IPS DF 6.9 (cell line): ENCODE measurements at regions not wholly inside any gene's neighbourhood (a gene's known extent, or its start where the extent isn't known, plus 50 kb on each side); places are given as distances from the start of the nearest gene placed in this dataset.

Experiments used
- DNase-seq: peaks from one replicate; pipeline ENCODE4 v3.0.0-alpha.2; 2013; ENCODE audit warnings: low read depth, low spot score
- H3K27ac ChIP-seq: one replicate; pipeline ENCODE4 v1.5.1; 2013; ENCODE audit warnings: low read length, control low read depth
- H3K27me3 ChIP-seq: 2 replicates; pipeline ENCODE4 v1.6.1; 2013; ENCODE audit warnings: mild to moderate bottlenecking, low read length; ENCODE audit not compliant: control insufficient read depth, insufficient read depth
- H3K36me3 ChIP-seq: 2 replicates; pipeline ENCODE4 v1.6.1; 2013; ENCODE audit warnings: low read length; ENCODE audit not compliant: control insufficient read depth, insufficient read depth
- H3K4me1 ChIP-seq: 2 replicates; pipeline ENCODE4 v1.6.1; 2013; ENCODE audit warnings: low read length; ENCODE audit not compliant: control insufficient read depth, insufficient read depth
- H3K4me3 ChIP-seq: 2 replicates; pipeline ENCODE4 v1.5.1; 2013; ENCODE audit warnings: mild to moderate bottlenecking, low read length
- H3K9me3 ChIP-seq: 2 replicates; pipeline ENCODE4 v1.6.1; 2013; ENCODE audit warnings: low read length, inconsistent platforms; ENCODE audit not compliant: control insufficient read depth, insufficient read depth
- WGBS: extraction: QIAGEN DNeasy Blood & Tissue Kit; methylation state at CpG from one replicate; pipeline ENCODE4 v1.1.7; 2013; ENCODE audit warnings: mixed read lengths, missing lambda C conversion rate; ENCODE audit not compliant: insufficient read length, insufficient coverage; 5-methylcytosine and 5-hydroxymethylcytosine counted together

GRCh38 chr3:124395584-124396338, 334.5 kb upstream of the UMPS start:
- no peak overlapping the region for H3K4me3 ChIP-seq
- no peaks in the 10 kb centered on the region for H3K27me3 ChIP-seq
- WGBS: no CpG with 5 or more reads among the region's 1 CpG
- H3K36me3 ChIP-seq: no peaks in the 10 kb centered on the region
- no peaks in the 10 kb centered on the region for H3K4me1 ChIP-seq
- H3K27ac ChIP-seq: no peak overlapping the region
- DNase-seq: no peak
- H3K9me3 ChIP-seq: no peaks in the 10 kb centered on the region

- Histone ChIP-seq H3K9me3 (no peaks in the 10 kb centered on the region), H3K27ac (no peak overlapping the region), H3K27me3 (no peaks in the 10 kb centered on the region), H3K4me1 (no peaks in the 10 kb centered on the region), H3K36me3 (no peaks in the 10 kb centered on the region), H3K4me3 (no peak overlapping the region)
- WGBS: no CpG with 5 or more reads among the region's 5 CpGs
- DNase-seq: no peak
Observed at GRCh38 chr3:124396339-124396950, 333.8 kb upstream of the UMPS start.

- no peaks in the 10 kb centered on the region for H3K4me1 ChIP-seq
- WGBS: no CpG with 5 or more reads among the region's 4 CpGs
- no peak for DNase-seq
- H3K9me3 ChIP-seq: no peaks in the 10 kb centered on the region
- no peaks in the 10 kb centered on the region for H3K27me3 ChIP-seq
- no peak overlapping the region for H3K27ac ChIP-seq
- H3K4me3 ChIP-seq: no peak overlapping the region
- no peaks in the 10 kb centered on the region for H3K36me3 ChIP-seq
Observed at GRCh38 chr3:124397088-124397487, 333.2 kb upstream of the UMPS start.

- H3K9me3 ChIP-seq: no peaks in the 10 kb centered on the region
Observed at GRCh38 chr3:124398594-124398993, 331.7 kb upstream of the UMPS start.

DNA sequence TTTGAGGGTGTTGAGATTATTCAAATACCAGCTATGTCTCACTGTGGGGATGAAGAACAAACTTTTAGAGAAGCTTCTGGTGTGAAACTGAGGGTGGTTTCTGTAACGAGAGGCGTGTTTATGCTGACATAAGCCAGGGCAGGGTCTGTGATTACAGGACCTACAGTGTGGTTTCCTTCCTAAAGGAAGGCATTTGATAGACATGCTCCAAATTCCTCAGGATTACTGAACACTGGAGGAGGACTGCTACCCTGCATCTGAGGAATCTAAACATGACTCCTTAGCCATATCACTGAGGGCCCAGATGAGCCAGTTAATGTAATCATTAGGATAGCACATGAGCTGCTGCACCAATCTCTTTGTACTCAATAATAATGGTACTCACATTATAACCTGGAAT, 328.4 kb upstream of the UMPS start:
- H3K4me3 ChIP-seq: no peak overlapping the region; the same call in 1 of the 2 replicates
- H3K27me3 ChIP-seq: no peaks in the 10 kb centered on the region
- no CpG with 5 or more reads among the region's 2 CpGs for WGBS
- no peaks in the 10 kb centered on the region for H3K9me3 ChIP-seq
- no peak for DNase-seq
- no peaks in the 10 kb centered on the region for H3K4me1 ChIP-seq
- no peak overlapping the region for H3K27ac ChIP-seq
- no peaks in the 10 kb centered on the region for H3K36me3 ChIP-seq

More at GRCh38 chr3:124398594-124398993, 331.7 kb upstream of the UMPS start:
- Histone ChIP-seq H3K4me3 (no peak overlapping the region), H3K27ac (no peak overlapping the region), H3K36me3 (no peaks in the 10 kb centered on the region), H3K27me3 (no peaks in the 10 kb centered on the region), H3K4me1 (no peaks in the 10 kb centered on the region)
- no CpG with 5 or more reads among the region's 7 CpGs for WGBS
- DNase-seq: no peak

DNA sequence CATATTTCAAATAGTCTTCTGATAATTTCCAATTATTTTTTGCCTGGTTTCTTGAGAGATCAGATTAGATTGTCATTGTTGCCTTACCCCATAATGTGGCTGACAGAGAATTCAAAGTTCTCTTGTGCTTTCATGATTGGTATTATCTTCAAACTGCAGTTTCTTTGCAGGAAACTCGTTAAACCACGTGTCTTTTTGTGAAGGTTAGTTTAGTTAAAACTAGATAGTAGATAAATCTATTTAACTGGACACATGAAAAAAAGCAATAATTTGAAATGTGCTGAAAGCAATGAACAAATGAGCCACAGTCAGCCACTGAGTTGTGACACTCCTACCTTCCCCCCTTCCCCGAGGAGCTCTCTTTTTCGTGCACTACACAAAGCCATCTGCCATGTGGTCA, 327.5 kb upstream of the UMPS start:
- no peaks in the 10 kb centered on the region for H3K36me3 ChIP-seq
- H3K27me3 ChIP-seq: no peaks in the 10 kb centered on the region
- no CpG with 5 or more reads among the region's 4 CpGs for WGBS
- H3K4me1 ChIP-seq: no peaks in the 10 kb centered on the region
- DNase-seq: no peak
- no peak overlapping the region for H3K27ac ChIP-seq
- H3K4me3 ChIP-seq: no peak overlapping the region
- H3K9me3 ChIP-seq: no peaks in the 10 kb centered on the region

- no CpG with 5 or more reads among the region's 4 CpGs for WGBS
Observed at GRCh38 chr3:124404621-124405020, 325.6 kb upstream of the UMPS start.

DNA sequence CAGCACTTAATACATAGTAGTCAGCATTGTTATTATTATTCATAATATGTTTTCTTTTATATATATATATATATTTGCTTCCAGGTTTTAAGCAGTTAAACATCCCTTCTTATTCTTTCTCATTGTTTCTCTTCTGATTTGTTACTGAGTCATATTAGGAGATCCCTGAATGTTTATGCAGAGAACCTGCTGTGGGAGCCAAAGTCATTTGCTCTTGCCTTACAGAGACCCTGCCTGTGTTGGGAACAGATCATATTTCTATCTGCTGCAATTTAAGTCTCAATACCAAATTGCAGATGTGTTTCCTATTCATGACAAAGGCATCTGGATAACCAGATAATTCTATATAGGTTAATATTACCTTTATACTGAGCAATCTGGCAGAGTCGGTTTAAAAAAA, 323.0 kb upstream of the UMPS start:
- Histone ChIP-seq H3K4me3 (no peak overlapping the region), H3K27me3 (no peaks in the 10 kb centered on the region), H3K9me3 (no peaks in the 10 kb centered on the region), H3K27ac (no peak overlapping the region), H3K4me1 (no peaks in the 10 kb centered on the region), H3K36me3 (no peaks in the 10 kb centered on the region)
- no CpG with 5 or more reads among the region's 1 CpG for WGBS
- DNase-seq: no peak

More at GRCh38 chr3:124404621-124405020, 325.6 kb upstream of the UMPS start:
- H3K9me3 ChIP-seq: no peaks in the 10 kb centered on the region
- H3K4me1 ChIP-seq: no peaks in the 10 kb centered on the region
- no peaks in the 10 kb centered on the region for H3K27me3 ChIP-seq
- H3K27ac ChIP-seq: no peak overlapping the region
- no peak overlapping the region for H3K4me3 ChIP-seq
- no peak for DNase-seq
- no peaks in the 10 kb centered on the region for H3K36me3 ChIP-seq

- Histone ChIP-seq H3K27me3 (no peaks in the 10 kb centered on the region), H3K9me3 (no peaks in the 10 kb centered on the region), H3K4me3 (no peak overlapping the region), H3K36me3 (no peaks in the 10 kb centered on the region), H3K4me1 (no peaks in the 10 kb centered on the region), H3K27ac (no peak overlapping the region)
- DNase-seq: no peak
- no CpG with 5 or more reads among the region's 4 CpGs for WGBS
Observed at GRCh38 chr3:124409650-124410275, 320.5 kb upstream of the UMPS start.

DNA sequence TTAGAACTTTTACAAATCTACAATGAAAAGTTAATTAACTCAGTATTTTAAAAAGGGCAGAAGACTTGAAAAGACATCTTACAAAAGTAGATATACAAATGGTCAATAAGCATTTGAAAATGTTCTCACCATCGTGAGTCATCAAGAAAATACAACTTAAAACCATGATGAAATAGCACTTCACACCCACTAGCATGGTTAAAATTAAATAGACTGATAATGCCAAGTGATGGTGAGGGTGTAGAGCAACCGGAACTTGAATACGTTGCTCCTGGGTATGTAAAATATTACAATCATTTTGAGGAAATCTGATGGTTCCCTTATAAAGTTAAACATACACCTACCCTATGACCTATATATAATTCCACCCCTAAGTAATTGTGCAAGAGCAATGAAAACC, 319.8 kb upstream of the UMPS start:
- no peaks in the 10 kb centered on the region for H3K27me3 ChIP-seq
- H3K27ac ChIP-seq: no peak overlapping the region
- no peak overlapping the region for H3K4me3 ChIP-seq
- H3K36me3 ChIP-seq: no peaks in the 10 kb centered on the region
- WGBS: no CpG with 5 or more reads among the region's 3 CpGs
- H3K9me3 ChIP-seq: no peaks in the 10 kb centered on the region
- no peaks in the 10 kb centered on the region for H3K4me1 ChIP-seq
- no peak for DNase-seq
